Neural crest cell (in vitro differentiated cells): ENCODE measurements at regions not wholly inside any gene's neighbourhood (a gene's known extent, or its start where the extent isn't known, plus 50 kb on each side); places are given as distances from the start of the nearest gene placed in this dataset.

Source experiments
- DNase-seq: peaks from one replicate; pipeline ENCODE4 v3.0.0; 2021; ENCODE audit warnings: low read depth, mixed read lengths, low spot score
- H3K27ac Mint-ChIP-seq: one replicate; pipeline ENCODE4 v1.8.0; 2021; ENCODE audit warnings: mild to moderate bottlenecking, mixed read lengths; ENCODE audit not compliant: unreplicated experiment
- H3K27me3 Mint-ChIP-seq: 2 replicates; pipeline ENCODE4 v1.8.0; 2021; ENCODE audit warnings: low read depth, mild to moderate bottlenecking, mixed read lengths
- H3K36me3 Mint-ChIP-seq: 2 replicates; pipeline ENCODE4 v1.8.0; 2021; ENCODE audit warnings: low read depth, mild to moderate bottlenecking, mixed read lengths
- H3K4me1 Mint-ChIP-seq: 2 replicates; pipeline ENCODE4 v1.8.0; 2021; ENCODE audit warnings: mixed read lengths
- H3K4me3 Mint-ChIP-seq: one replicate; pipeline ENCODE4 v1.8.0; 2021; ENCODE audit warnings: mild to moderate bottlenecking, mixed read lengths
- H3K9me3 Mint-ChIP-seq: 2 replicates; pipeline ENCODE4 v1.8.0; 2021; ENCODE audit warnings: mixed read lengths
- CTCF ChIP-seq: fragments of 200-600 bp; sonication (generic); conservative IDR thresholded peaks from 2 replicates; pipeline ENCODE4 v1.5.0; 2021; ENCODE audit warnings: antibody characterized with exemption, mild to moderate bottlenecking

- Mint-ChIP-seq H3K27me3 (no peaks in the 10 kb centered on the region), H3K36me3 (no peaks in the 10 kb centered on the region), H3K4me1 (peaks cover 4% of the 10 kb centered on the region), H3K4me3 (no peak overlapping the region), H3K9me3 (no peaks in the 10 kb centered on the region), H3K27ac (no peak overlapping the region)
- DNase-seq: no peak
- no peak for TF ChIP-seq CTCF
These were observed 106.7 kb downstream of the TM2D1 start for GRCh38 chr1:61618193-61618592.

- Mint-ChIP-seq H3K36me3 (no peaks in the 10 kb centered on the region), H3K4me1 (peaks cover 4% of the 10 kb centered on the region), H3K9me3 (no peaks in the 10 kb centered on the region), H3K27me3 (no peaks in the 10 kb centered on the region), H3K27ac (no peak overlapping the region), H3K4me3 (no peak overlapping the region)
- no peak for TF ChIP-seq CTCF
- DNase-seq: no peak
These were observed 108.1 kb downstream of the TM2D1 start for GRCh38 chr1:61616830-61617229.

- H3K4me3 Mint-ChIP-seq: no peak overlapping the region
- H3K27ac Mint-ChIP-seq: no peak overlapping the region
- H3K4me1 Mint-ChIP-seq: no peaks in the 10 kb centered on the region
- DNase-seq: no peak
- no peaks in the 10 kb centered on the region for H3K27me3 Mint-ChIP-seq
- no peaks in the 10 kb centered on the region for H3K9me3 Mint-ChIP-seq
- H3K36me3 Mint-ChIP-seq: no peaks in the 10 kb centered on the region
- TF ChIP-seq CTCF: no peak
These were observed 112.3 kb downstream of the TM2D1 start for GRCh38 chr1:61612602-61613001.

- H3K4me3 Mint-ChIP-seq: no peak overlapping the region
- no peak overlapping the region for H3K27ac Mint-ChIP-seq
- no peaks in the 10 kb centered on the region for H3K36me3 Mint-ChIP-seq
- no peak for DNase-seq
- H3K27me3 Mint-ChIP-seq: no peaks in the 10 kb centered on the region
- H3K9me3 Mint-ChIP-seq: no peaks in the 10 kb centered on the region
- TF ChIP-seq CTCF: no peak
- H3K4me1 Mint-ChIP-seq: no peaks in the 10 kb centered on the region
These were observed 115.9 kb downstream of the TM2D1 start for GRCh38 chr1:61609040-61609439.

GRCh38 chr1:61607448-61607847 lies 117.5 kb downstream of the TM2D1 start:
- H3K36me3 Mint-ChIP-seq: no peaks in the 10 kb centered on the region
- no peaks in the 10 kb centered on the region for H3K9me3 Mint-ChIP-seq
- no peaks in the 10 kb centered on the region for H3K27me3 Mint-ChIP-seq
- H3K4me1 Mint-ChIP-seq: no peaks in the 10 kb centered on the region
- TF ChIP-seq CTCF: no peak
- no peak for DNase-seq
- H3K4me3 Mint-ChIP-seq: no peak overlapping the region
- no peak overlapping the region for H3K27ac Mint-ChIP-seq
